Skeletal muscle tissue (tissue), 3 donors: ENCODE measurements at regions not wholly inside any gene's neighbourhood (a gene's known extent, or its start where the extent isn't known, plus 50 kb on each side); places are given as distances from the start of the nearest gene placed in this dataset.

Experiments used
- H3K27ac ChIP-seq: one replicate; pipeline ENCODE4 v1.7.0; 2013; ENCODE audit warnings: mild to moderate bottlenecking, low read depth, low read length, inconsistent platforms
- H3K27me3 ChIP-seq, 3 donors: one replicate each; pipeline ENCODE4 v1.7.0; 2013; ENCODE audit warnings: low read length in 3 of 3; ENCODE audit not compliant: control insufficient read depth in 3 of 3, insufficient read depth in 3 of 3
- H3K36me3 ChIP-seq, 3 donors: one replicate each; pipeline ENCODE4 v1.7.0; 2013; ENCODE audit warnings: low read length in 3 of 3; ENCODE audit not compliant: control insufficient read depth in 3 of 3, insufficient read depth in 3 of 3
- H3K4me1 ChIP-seq, 3 donors: one replicate each; pipeline ENCODE4 v1.7.0; 2013; ENCODE audit warnings: low read length in 3 of 3, mild to moderate bottlenecking in 3 of 3; ENCODE audit not compliant: control insufficient read depth in 3 of 3, insufficient read depth in 3 of 3
- H3K4me3 ChIP-seq, 3 donors: one replicate each; pipeline ENCODE4 v1.7.0; 2013; ENCODE audit warnings: low read length in 3 of 3
- H3K9ac ChIP-seq, 3 donors: one replicate each; pipeline ENCODE4 v1.7.0; 2013; ENCODE audit warnings: low read length in 3 of 3, mild to moderate bottlenecking in 3 of 3, moderate library complexity in 2 of 3, low read depth in 1 of 3
- H3K9me3 ChIP-seq, 3 donors: one replicate each; pipeline ENCODE4 v1.7.0; 2013; ENCODE audit warnings: low read length in 3 of 3; ENCODE audit not compliant: control insufficient read depth in 3 of 3
- donor health status: Osteomylitis.

- H3K27ac ChIP-seq: no peak overlapping the region
- H3K9ac ChIP-seq: no peak overlapping the region
- H3K4me3 ChIP-seq: no peak overlapping the region
- H3K9me3 ChIP-seq: no peaks in the 10 kb centered on the region
- H3K27me3 ChIP-seq: peaks cover 2 to 5% (median 3%) of the 10 kb centered on the region in 3 donors
- peaks cover 7 to 13% (median 9%) of the 10 kb centered on the region in 3 donors for H3K4me1 ChIP-seq
- no peaks in the 10 kb centered on the region for H3K36me3 ChIP-seq
These were observed 62.1 kb upstream of the LMO1 start for GRCh38 chr11:8325591-8326304.

GRCh38 chr11:8323161-8323935 lies 59.7 kb upstream of the LMO1 start:
- Histone ChIP-seq H3K9ac (no peak overlapping the region), H3K9me3 (no peaks in the 10 kb centered on the region), H3K27ac (no peak overlapping the region), H3K36me3 (no peaks in the 10 kb centered on the region), H3K4me3 (no peak overlapping the region), H3K27me3 (peaks cover 4 to 17% (median 12%) of the 10 kb centered on the region in 3 donors), H3K4me1 (no peaks in the 10 kb centered on the region)

- Histone ChIP-seq H3K27ac (no peak overlapping the region), H3K9me3 (no peaks in the 10 kb centered on the region), H3K36me3 (no peaks in the 10 kb centered on the region), H3K27me3 (peaks cover 5 to 17% (median 12%) of the 10 kb centered on the region in 3 donors), H3K4me3 (no peak overlapping the region), H3K9ac (no peak overlapping the region), H3K4me1 (no peaks in the 10 kb centered on the region)
These were observed 58.2 kb upstream of the LMO1 start for GRCh38 chr11:8321876-8322275.

- peaks cover 5 to 18% (median 17%) of the 10 kb centered on the region in 3 donors for H3K27me3 ChIP-seq
- no peaks in the 10 kb centered on the region for H3K4me1 ChIP-seq
- H3K9me3 ChIP-seq: no peaks in the 10 kb centered on the region
- H3K4me3 ChIP-seq: no peak overlapping the region
- H3K27ac ChIP-seq: no peak overlapping the region
- no peaks in the 10 kb centered on the region for H3K36me3 ChIP-seq
- H3K9ac ChIP-seq: no peak overlapping the region
These were observed 56.4 kb upstream of the LMO1 start for GRCh38 chr11:8320076-8320475.

- no peak overlapping the region for H3K4me3 ChIP-seq
- H3K27me3 ChIP-seq: peaks cover 5 to 18% (median 17%) of the 10 kb centered on the region in 3 donors
- H3K27ac ChIP-seq: no peak overlapping the region
- H3K36me3 ChIP-seq: no peaks in the 10 kb centered on the region
- no peaks in the 10 kb centered on the region for H3K4me1 ChIP-seq
- H3K9ac ChIP-seq: no peak overlapping the region
- H3K9me3 ChIP-seq: no peaks in the 10 kb centered on the region
These were observed 54.9 kb upstream of the LMO1 start for GRCh38 chr11:8318536-8318935.

GRCh38 chr11:8317159-8317558 lies 53.5 kb upstream of the LMO1 start:
- Histone ChIP-seq H3K9me3 (no peaks in the 10 kb centered on the region), H3K27me3 (peaks cover 5 to 18% (median 17%) of the 10 kb centered on the region in 3 donors), H3K9ac (no peak overlapping the region), H3K4me3 (no peak overlapping the region), H3K4me1 (no peaks in the 10 kb centered on the region), H3K36me3 (no peaks in the 10 kb centered on the region), H3K27ac (no peak overlapping the region)

GRCh38 chr11:8315954-8316353 lies 52.3 kb upstream of the LMO1 start:
- no peaks in the 10 kb centered on the region for H3K9me3 ChIP-seq
- no peaks in the 10 kb centered on the region for H3K4me1 ChIP-seq
- no peak overlapping the region for H3K4me3 ChIP-seq
- peaks cover 5 to 18% (median 15%) of the 10 kb centered on the region in 3 donors for H3K27me3 ChIP-seq
- H3K27ac ChIP-seq: no peak overlapping the region
- no peaks in the 10 kb centered on the region for H3K36me3 ChIP-seq
- no peak overlapping the region for H3K9ac ChIP-seq

- H3K27me3 ChIP-seq: peaks cover 5 to 18% (median 15%) of the 10 kb centered on the region in 3 donors
- H3K36me3 ChIP-seq: no peaks in the 10 kb centered on the region
- H3K9me3 ChIP-seq: no peaks in the 10 kb centered on the region
- H3K27ac ChIP-seq: no peak overlapping the region
- H3K4me1 ChIP-seq: no peaks in the 10 kb centered on the region
- no peak overlapping the region for H3K4me3 ChIP-seq
- no peak overlapping the region for H3K9ac ChIP-seq
These were observed 51.8 kb upstream of the LMO1 start for GRCh38 chr11:8315463-8315862.

- H3K27ac ChIP-seq: no peak overlapping the region
- H3K9ac ChIP-seq: no peak overlapping the region
- H3K4me3 ChIP-seq: no peak overlapping the region
- no peaks in the 10 kb centered on the region for H3K9me3 ChIP-seq
- H3K27me3 ChIP-seq: peaks cover 5 to 18% (median 10%) of the 10 kb centered on the region in 3 donors
- no peaks in the 10 kb centered on the region for H3K36me3 ChIP-seq
- no peaks in the 10 kb centered on the region for H3K4me1 ChIP-seq
These were observed 51.2 kb upstream of the LMO1 start for GRCh38 chr11:8314916-8315315.

- Histone ChIP-seq H3K36me3 (no peaks in the 10 kb centered on the region), H3K9me3 (no peaks in the 10 kb centered on the region), H3K4me3 (no peak overlapping the region), H3K9ac (no peak overlapping the region), H3K4me1 (no peaks in the 10 kb centered on the region), H3K27ac (no peak overlapping the region), H3K27me3 (peaks cover 1 to 7% (median 3%) of the 10 kb centered on the region in 3 donors)
These were observed 49.9 kb upstream of the LMO1 start for GRCh38 chr11:8313504-8314090.
